ENCODE measurements at regions not wholly inside any gene's neighbourhood (a gene's known extent, or its start where the extent isn't known, plus 50 kb on each side); places are given as distances from the start of the nearest gene placed in this dataset.
"Not testable (repeated sequence)": the region's sequence is repeated elsewhere in the genome, so short reads cannot be mapped to it uniquely, and the experiment has no call there.

- no peak overlapping the region for H3K4me3 ChIP-seq (ENCODE audit: low read depth, low read length)
- TF ChIP-seq CTCF (IDR thresholded peaks at IDR 0.05; ENCODE audit: low read depth, low read length): no peak
Measured at GRCh38 chr12:17016116-17016864, 410.3 kb upstream of the LMO3 start.

GRCh38 chr12:17015501-17015900, 409.5 kb upstream of the LMO3 start:
- H3K4me3 ChIP-seq (ENCODE audit: low read depth, low read length): no peak overlapping the region
- TF ChIP-seq CTCF (IDR thresholded peaks at IDR 0.05; ENCODE audit: low read depth, low read length): no peak

GRCh38 chr12:17007442-17008040, 401.6 kb upstream of the LMO3 start:
- H3K4me3 ChIP-seq (ENCODE audit: low read depth, low read length): not testable (repeated sequence)

GRCh38 chr12:16998538-16998937, 392.6 kb upstream of the LMO3 start:
- not testable (repeated sequence) for H3K4me3 ChIP-seq (ENCODE audit: low read depth, low read length)

GRCh38 chr12:16984484-16984883, 378.5 kb upstream of the LMO3 start:
- no peak for TF ChIP-seq CTCF (IDR thresholded peaks at IDR 0.05; ENCODE audit: low read depth, low read length)
- no peak overlapping the region for H3K4me3 ChIP-seq (ENCODE audit: low read depth, low read length)

GRCh38 chr12:16972923-16973770, 367.2 kb upstream of the LMO3 start:
- TF ChIP-seq CTCF (IDR thresholded peaks at IDR 0.05; ENCODE audit: low read depth, low read length): no peak
- H3K4me3 ChIP-seq (ENCODE audit: low read depth, low read length): no peak overlapping the region

- no peak for TF ChIP-seq CTCF (IDR thresholded peaks at IDR 0.05; ENCODE audit: low read depth, low read length)
Measured at GRCh38 chr12:16962889-16963288, 356.9 kb upstream of the LMO3 start.

GRCh38 chr12:16955083-16955657, 349.2 kb upstream of the LMO3 start:
- TF ChIP-seq CTCF (IDR thresholded peaks at IDR 0.05; ENCODE audit: low read depth, low read length): no peak
- H3K4me3 ChIP-seq (ENCODE audit: low read depth, low read length): no peak overlapping the region

More at GRCh38 chr12:16962889-16963288, 356.9 kb upstream of the LMO3 start:
- no peak overlapping the region for H3K4me3 ChIP-seq (ENCODE audit: low read depth, low read length)

Data from WI38 (cell line).